ENCODE measurements at regions not wholly inside any gene's neighbourhood (a gene's known extent, or its start where the extent isn't known, plus 50 kb on each side); places are given as distances from the start of the nearest gene placed in this dataset.
A peak's percentile ranks its signal among the peaks of the same experiment; 100 is the strongest.

GRCh38 chr6:14738933-14739332, 506.9 kb upstream of the JARID2 start:
- Mint-ChIP-seq H3K36me3 (ENCODE audit: low read depth) (peaks cover 3% of the 10 kb centered on the region), H3K9me3 (peaks cover 10% of the 10 kb centered on the region), H3K4me3 (no peak overlapping the region), H3K27ac (peak overlapping the region; percentile 65), H3K4me1 (ENCODE audit: low read depth) (peaks cover 69% of the 10 kb centered on the region), H3K27me3 (no peaks in the 10 kb centered on the region)
- ATAC-seq (no peak), DNase-seq (no peak)
- CTCF ChIA-PET: no interaction called here
- POLR2A ChIA-PET: interaction anchor here (1.4 kb wide), 1 partner anchor 9 kb away, joined by 3 read pairs; no protein-coding TSS in a partner anchor
- intact Hi-C loops (cut with micrococcal nuclease): no loop called here
- TF ChIP-seq CTCF (IDR thresholded peaks at IDR 0.05): no peak

GRCh38 chr6:14739827-14740226, 506.0 kb upstream of the JARID2 start:
- Mint-ChIP-seq H3K36me3 (ENCODE audit: low read depth) (peaks cover 5% of the 10 kb centered on the region), H3K27me3 (no peaks in the 10 kb centered on the region), H3K4me1 (ENCODE audit: low read depth) (peaks cover 64% of the 10 kb centered on the region), H3K9me3 (peaks cover 11% of the 10 kb centered on the region), H3K27ac (peak overlapping the region; percentile 27), H3K4me3 (no peak overlapping the region)
- ChIA-PET POLR2A (no interaction called here), CTCF (interaction anchor here (1.5 kb wide), 1 partner anchor 43 kb away, joined by 3 read pairs; no protein-coding TSS in a partner anchor)
- no peak for ATAC-seq
- no peak for DNase-seq
- intact Hi-C loops (cut with micrococcal nuclease): no loop called here
- TF ChIP-seq CTCF (IDR thresholded peaks at IDR 0.05): no peak

GRCh38 chr6:14742171-14742570, 503.7 kb upstream of the JARID2 start:
- POLR2A ChIA-PET: no interaction called here
- H3K9me3 Mint-ChIP-seq: peaks cover 14% of the 10 kb centered on the region
- H3K4me3 Mint-ChIP-seq: no peak overlapping the region
- DNase-seq (no peak), ATAC-seq (no peak)
- TF ChIP-seq CTCF (IDR thresholded peaks at IDR 0.05): no peak
- peaks cover 55% of the 10 kb centered on the region for H3K4me1 Mint-ChIP-seq (ENCODE audit: low read depth)
- peak overlapping the region; percentile 92 for H3K27ac Mint-ChIP-seq
- CTCF ChIA-PET: no interaction called here
- intact Hi-C loops (cut with micrococcal nuclease): no loop called here
- H3K27me3 Mint-ChIP-seq: no peaks in the 10 kb centered on the region
- peaks cover 5% of the 10 kb centered on the region for H3K36me3 Mint-ChIP-seq (ENCODE audit: low read depth)

- DNase-seq (no peak), ATAC-seq (no peak)
- Mint-ChIP-seq H3K4me3 (no peak overlapping the region), H3K36me3 (ENCODE audit: low read depth) (peaks cover 5% of the 10 kb centered on the region), H3K27ac (peak overlapping the region; percentile 92), H3K4me1 (ENCODE audit: low read depth) (peaks cover 54% of the 10 kb centered on the region), H3K27me3 (no peaks in the 10 kb centered on the region), H3K9me3 (peaks cover 14% of the 10 kb centered on the region)
- TF ChIP-seq CTCF (IDR thresholded peaks at IDR 0.05): no peak
- CTCF ChIA-PET: no interaction called here
- POLR2A ChIA-PET: interaction anchor here (1.9 kb wide), 1 partner anchor 8 kb away, joined by 9 read pairs; no protein-coding TSS in a partner anchor
- intact Hi-C loops (cut with micrococcal nuclease): no loop called here
These were observed 503.2 kb upstream of the JARID2 start for GRCh38 chr6:14742680-14743079.

GRCh38 chr6:14743144-14743473, 502.8 kb upstream of the JARID2 start:
- DNase-seq (no peak), ATAC-seq (no peak)
- no peak for TF ChIP-seq CTCF (IDR thresholded peaks at IDR 0.05)
- H3K27me3 Mint-ChIP-seq: no peaks in the 10 kb centered on the region
- peaks cover 14% of the 10 kb centered on the region for H3K9me3 Mint-ChIP-seq
- intact Hi-C loops (cut with micrococcal nuclease): no loop called here
- ChIA-PET CTCF (interaction anchor here (1.3 kb wide), 1 partner anchor 13 kb away, joined by 4 read pairs; no protein-coding TSS in a partner anchor), POLR2A (interaction anchor here (0.7 to 1.9 kb wide), 3 partner anchors 8 to 82 kb away, joined by 3 to 9 read pairs (median 7); no protein-coding TSS in a partner anchor)
- peak overlapping the region; percentile 92 for H3K27ac Mint-ChIP-seq
- H3K4me1 Mint-ChIP-seq (ENCODE audit: low read depth): peaks cover 56% of the 10 kb centered on the region
- H3K4me3 Mint-ChIP-seq: no peak overlapping the region
- H3K36me3 Mint-ChIP-seq (ENCODE audit: low read depth): peaks cover 5% of the 10 kb centered on the region
